ENCODE measurements at regions not wholly inside any gene's neighbourhood (a gene's known extent, or its start where the extent isn't known, plus 50 kb on each side); places are given as distances from the start of the nearest gene placed in this dataset.
A peak's percentile ranks its signal among the peaks of the same experiment; 100 is the strongest.
"Not testable (repeated sequence)": the region's sequence is repeated elsewhere in the genome, so short reads cannot be mapped to it uniquely, and the experiment has no call there.

- no peak for DNase-seq (ENCODE audit: insufficient read length, low spot score)
- TF ChIP-seq CTCF (IDR thresholded peaks at IDR 0.05; ENCODE audit: insufficient read depth, missing control alignments) = no peak
- no peak for FAIRE-seq
These were observed 511.7 kb upstream of the CNTNAP5 start for GRCh38 chr2:123513351-123513750.

DNA sequence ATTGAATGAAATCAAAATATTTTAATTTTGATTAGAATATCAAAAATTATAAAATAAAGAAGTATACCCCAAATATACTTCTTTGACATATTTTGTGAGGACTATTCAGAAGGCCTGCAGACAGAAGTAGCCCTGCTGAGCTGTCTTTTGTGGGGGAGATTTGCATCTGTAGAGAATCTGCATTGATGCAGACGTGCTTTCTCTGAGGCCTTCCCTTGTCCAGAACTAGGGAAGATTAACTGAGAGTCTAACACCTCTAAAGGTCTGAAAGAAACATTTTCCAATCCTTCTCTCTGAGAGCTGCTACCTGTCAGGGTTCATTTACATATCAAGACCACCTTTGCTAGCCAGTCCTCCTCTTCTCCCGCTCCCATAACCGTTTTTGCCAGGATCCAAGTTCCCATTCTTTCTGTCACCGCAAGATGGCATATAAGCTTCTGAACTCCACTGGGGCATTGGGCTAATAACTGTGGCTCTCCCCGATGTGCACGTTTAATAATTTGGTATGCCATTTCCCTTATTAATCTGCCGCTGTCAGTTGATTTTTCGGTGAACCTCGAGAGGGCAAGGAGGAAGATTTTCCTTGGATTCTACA, 510.4 kb upstream of the CNTNAP5 start:
- no peak for TF ChIP-seq CTCF (IDR thresholded peaks at IDR 0.05; ENCODE audit: insufficient read depth, missing control alignments)
- DNase-seq (ENCODE audit: insufficient read length, low spot score) (no peak), FAIRE-seq (no peak)

- DNase-seq (ENCODE audit: insufficient read length, low spot score) = no peak
- peak; percentile 16 for FAIRE-seq
- no peak for TF ChIP-seq CTCF (IDR thresholded peaks at IDR 0.05; ENCODE audit: insufficient read depth, missing control alignments)
These were observed 506.7 kb upstream of the CNTNAP5 start for GRCh38 chr2:123518367-123518766.

GRCh38 chr2:123521854-123522253, 503.2 kb upstream of the CNTNAP5 start:
- TF ChIP-seq CTCF (IDR thresholded peaks at IDR 0.05; ENCODE audit: insufficient read depth, missing control alignments) = no peak
- DNase-seq (ENCODE audit: insufficient read length, low spot score) (no peak), FAIRE-seq (no peak)

DNA sequence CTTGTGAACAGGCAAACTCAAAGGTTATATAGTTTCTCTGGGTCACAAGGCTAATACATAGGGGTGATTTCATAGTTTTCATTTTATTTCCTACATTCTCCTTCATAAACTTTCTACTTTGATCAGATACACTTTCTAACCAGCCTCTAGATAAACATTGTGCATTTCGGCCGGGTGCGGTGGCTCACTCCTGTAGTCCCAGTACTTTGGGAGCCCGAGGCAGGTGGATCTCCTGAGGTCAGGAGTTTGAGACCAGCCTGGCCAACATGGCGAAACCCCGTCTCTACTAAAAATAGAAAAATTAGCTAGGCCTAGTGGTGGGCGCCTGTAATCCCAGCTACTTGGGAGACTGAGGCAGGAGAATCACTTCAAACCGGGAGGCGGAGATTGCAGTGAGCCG, 502.6 kb upstream of the CNTNAP5 start:
- not testable (repeated sequence) for FAIRE-seq; DNase-seq (ENCODE audit: insufficient read length, low spot score)

DNA sequence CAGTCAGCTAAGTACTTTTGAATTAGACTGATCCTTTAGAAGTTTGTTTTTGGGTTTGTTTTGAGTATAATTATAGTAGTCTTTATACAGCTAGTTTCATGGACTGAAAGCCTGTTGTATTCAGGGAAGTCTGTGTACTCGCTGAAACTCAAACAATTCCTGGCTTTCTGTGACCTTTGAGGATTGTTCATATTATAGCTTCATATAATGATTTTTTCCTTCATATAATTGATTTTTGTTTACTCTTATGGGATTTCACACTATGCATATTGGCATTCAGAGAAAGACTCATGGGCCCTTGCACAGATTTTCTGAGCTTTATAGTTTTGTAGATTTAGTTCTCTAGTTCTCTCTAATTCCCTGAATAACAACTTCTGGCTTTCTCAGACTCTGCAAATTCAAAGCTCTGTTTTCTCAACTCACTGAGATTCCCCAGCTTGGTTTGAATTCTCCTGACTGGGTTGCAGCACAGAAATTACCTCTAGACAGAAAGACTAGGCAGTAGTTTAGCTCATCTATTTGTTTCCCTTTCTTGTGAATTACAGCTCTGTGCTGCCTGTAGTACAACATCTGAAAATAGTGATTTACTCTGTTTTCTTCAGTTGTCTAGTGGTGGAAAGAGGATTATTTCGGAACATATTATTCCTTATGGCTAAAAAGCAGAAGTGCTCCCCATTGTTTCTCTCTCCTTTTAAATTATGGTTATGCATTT, 495.9 kb upstream of the CNTNAP5 start:
- DNase-seq (ENCODE audit: insufficient read length, low spot score) = no peak
- no peak for FAIRE-seq

DNA sequence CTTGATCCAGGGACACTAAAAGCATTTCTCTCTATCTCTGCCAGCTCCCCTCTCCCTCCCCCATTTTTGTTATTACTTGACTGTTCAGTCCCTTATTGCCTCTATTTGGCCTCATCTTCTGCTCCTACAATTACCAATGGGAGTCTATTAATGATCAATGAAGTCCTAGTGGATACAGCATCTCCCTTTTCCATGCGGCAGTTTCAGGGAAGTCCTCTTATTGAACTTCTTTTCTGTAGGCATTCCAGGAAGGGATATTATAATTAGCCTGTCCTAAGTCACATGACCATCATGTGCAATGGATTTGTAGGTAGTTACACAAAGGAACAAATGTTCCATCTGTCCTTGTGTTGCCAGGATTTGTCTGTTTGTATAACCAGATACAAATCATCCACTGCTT, 495.1 kb upstream of the CNTNAP5 start:
- no peak for DNase-seq (ENCODE audit: insufficient read length, low spot score)
- no peak for FAIRE-seq
- no peak for TF ChIP-seq CTCF (IDR thresholded peaks at IDR 0.05; ENCODE audit: insufficient read depth, missing control alignments)

More for the DNA sequence above, 495.9 kb upstream of the CNTNAP5 start:
- TF ChIP-seq CTCF (IDR thresholded peaks at IDR 0.05; ENCODE audit: insufficient read depth, missing control alignments) = no peak

Measured in D721Med (cell line).